ENCODE measurements at regions not wholly inside any gene's neighbourhood (a gene's known extent, or its start where the extent isn't known, plus 50 kb on each side); places are given as distances from the start of the nearest gene placed in this dataset.

- H3K9me3 ChIP-seq (ENCODE audit: insufficient read depth in 2 of 2, low read depth in 1 of 2, low read length in 1 of 2) = no peaks in the 10 kb centered on the region
- H4K5ac ChIP-seq (ENCODE audit: insufficient read length, low read depth, low read length) = no peak overlapping the region
- H2BK5ac ChIP-seq (ENCODE audit: low read depth, low read length) = no peak overlapping the region
- H3K23me2 ChIP-seq (ENCODE audit: low read depth, low read length) = no peaks in the 10 kb centered on the region
- H3K27ac ChIP-seq (ENCODE audit: low read depth, low read length) = no peak overlapping the region
- H4K8ac ChIP-seq (ENCODE audit: extremely low read depth, insufficient read depth, low read length) = no peak overlapping the region
- no peak overlapping the region for H2BK15ac ChIP-seq (ENCODE audit: low read length)
- no peak overlapping the region for H2BK20ac ChIP-seq (ENCODE audit: low read length)
- whole genome bisulfite sequencing, 2 experiments (ENCODE audit: extremely low coverage in 1 of 2, insufficient coverage in 1 of 2, insufficient read length in 1 of 2, insufficient replicate concordance in 2 of 2, low coverage in 1 of 2, low lambda C conversion rate in 2 of 2, missing lambda C conversion rate in 1 of 2) = 93% methylated on average over 1 of the region's 1 CpG; no CpG with 5 or more reads in 1 of the 2 experiments
- H3K4me2 ChIP-seq (ENCODE audit: insufficient read depth in 1 of 2, low read depth in 2 of 2, low read length in 2 of 2) = no peak overlapping the region
- no peak overlapping the region for H2BK120ac ChIP-seq (replicated peaks; ENCODE audit: low read depth, low read length)
- no peak overlapping the region for H3K4me3 ChIP-seq (ENCODE audit: extremely low read depth in 1 of 4, insufficient read depth in 2 of 4, low read depth in 3 of 4, low read length in 4 of 4)
- H3K9ac ChIP-seq (replicated peaks in 1 of 4; ENCODE audit: extremely low read depth in 1 of 4, low read depth in 3 of 4, low read length in 3 of 4) = no peak overlapping the region
- no peaks in the 10 kb centered on the region for H3K4me1 ChIP-seq (replicated peaks in 1 of 4; ENCODE audit: control insufficient read depth in 3 of 4, insufficient read depth in 4 of 4, low read length in 3 of 4)
- no peak for FAIRE-seq
- H4K91ac ChIP-seq (replicated peaks; ENCODE audit: insufficient read length, low read length) = no peak overlapping the region
- H4K20me1 ChIP-seq (replicated peaks in 1 of 2; ENCODE audit: control insufficient read depth in 1 of 2, insufficient read depth in 2 of 2, low read length in 2 of 2) = no peaks in the 10 kb centered on the region
- H3K27me3 ChIP-seq (replicated peaks in 1 of 4; ENCODE audit: control insufficient read depth in 3 of 4, extremely low read depth in 1 of 4, insufficient read depth in 3 of 4, low read length in 3 of 4) = no peaks in the 10 kb centered on the region
- H2AK5ac ChIP-seq (ENCODE audit: low read depth, low read length) = no peak overlapping the region
- DNase-seq (ENCODE audit: low read depth in 1 of 2, low spot score in 2 of 2) = no peak
- ChIA-PET CTCF (ENCODE audit: partially characterized antibody) (interaction anchor here (1.1 kb wide), 1 partner anchor 151 kb away, joined by 3 read pairs; no protein-coding TSS in a partner anchor), POLR2A (ENCODE audit: partially characterized antibody) (no interaction called here)
- no peak overlapping the region for H3K14ac ChIP-seq (ENCODE audit: insufficient read length)
- H3K4ac ChIP-seq (replicated peaks; ENCODE audit: insufficient read length, low read depth, low read length) = no peak overlapping the region
- no peak overlapping the region for H3K18ac ChIP-seq (ENCODE audit: extremely low read depth, low read length)
- no peaks in the 10 kb centered on the region for H3K79me2 ChIP-seq (ENCODE audit: control insufficient read depth in 1 of 2, insufficient read depth in 2 of 2, low read length in 2 of 2)
- TF ChIP-seq YY1 (IDR thresholded peaks at IDR 0.05; ENCODE audit: low read depth, low read length) (0 out of 2 replicates have a peak, but pooled peaks have one; percentile 17), TEAD4 (IDR thresholded peaks at IDR 0.05; ENCODE audit: low read depth, low read length) (no peak), POLR2A (IDR thresholded peaks at IDR 0.05; ENCODE audit: control extremely low read depth in 1 of 2, low read depth in 2 of 2, low read length in 2 of 2) (no peak), RAD21 (IDR thresholded peaks at IDR 0.05 in 1 of 2, conservative IDR thresholded peaks at IDR 0.05 in 1 of 2; ENCODE audit: low read depth in 2 of 2, low read length in 2 of 2) (peak; percentile 18 to 40; a peak in 2 of 4 replicates), CTCF (IDR thresholded peaks at IDR 0.05; ENCODE audit: control extremely low read depth in 1 of 3, insufficient read depth in 1 of 3, low read depth in 1 of 3, low read length in 3 of 3) (peak in 1 of 3 experiments; percentile 41; a peak in 1 of 4 replicates), NRF1 (IDR thresholded peaks at IDR 0.05; ENCODE audit: low read depth, low read length) (no peak)
- no peak overlapping the region for H2BK12ac ChIP-seq (ENCODE audit: low read depth, low read length)
- no peaks in the 10 kb centered on the region for H3K79me1 ChIP-seq (ENCODE audit: low read depth, low read length)
- no peak overlapping the region for H2AFZ ChIP-seq (ENCODE audit: low read length)
- no peak overlapping the region for H3K23ac ChIP-seq (ENCODE audit: insufficient read length)
- no peak overlapping the region for H3K56ac ChIP-seq (replicated peaks; ENCODE audit: insufficient read length, low read depth, low read length)
- no peaks in the 10 kb centered on the region for H3K36me3 ChIP-seq (ENCODE audit: control insufficient read depth in 2 of 4, insufficient read depth in 4 of 4, low read length in 3 of 4)
These were observed 750.1 kb upstream of the ADGRL3 start for GRCh38 chr4:60450054-60450453.
